K562 (cell line): ENCODE measurements at regions not wholly inside any gene's neighbourhood (a gene's known extent, or its start where the extent isn't known, plus 50 kb on each side); places are given as distances from the start of the nearest gene placed in this dataset.

Experiments
- ARID3A ChIP-seq: IDR thresholded peaks from 2 replicates; pipeline ENCODE4 v1.6.1; 2012; ENCODE audit warnings: low read depth, low read length, improper control_type of control experiment, borderline replicate concordance
- CREB3 ChIP-seq: fragments of 450-650 bp; conservative IDR thresholded peaks from 2 replicates; pipeline ENCODE4 v1.6.1; 2016; ENCODE audit warnings: missing genetic modification characterization, low read depth, mild to moderate bottlenecking, missing compliant biosample characterization, moderate library complexity
- GATAD2A ChIP-seq: fragments of 450-650 bp; IDR thresholded peaks from 2 replicates; pipeline ENCODE4 v1.6.1; 2017
- HBP1 ChIP-seq: fragments of 450-650 bp; formaldehyde crosslinking; IDR thresholded peaks from 2 replicates; pipeline ENCODE4 v1.4.0; 2022; ENCODE audit warnings: missing genetic modification characterization
- KAT7 ChIP-seq: sonication (generic); formaldehyde crosslinking; IDR thresholded peaks from 2 replicates; pipeline ENCODE4 v1.8.0; 2022; ENCODE audit warnings: missing genetic modification reagents, mild to moderate bottlenecking, borderline replicate concordance
- KLF10 ChIP-seq: fragments of 250-450 bp; sonication (Bioruptor Pico); IDR thresholded peaks from 2 replicates; pipeline ENCODE4 v1.6.1; 2021; ENCODE audit warnings: matching md5 sums
- MCM3 ChIP-seq: fragments of 450-650 bp; IDR thresholded peaks from 2 replicates; pipeline ENCODE4 v1.6.1; 2016
- SOX6 ChIP-seq: fragments of 450-650 bp; IDR thresholded peaks from 2 replicates; pipeline ENCODE4 v1.6.1; 2014; ENCODE audit warnings: mild to moderate bottlenecking
- SRSF9 ChIP-seq: fragments of 200-400 bp; formaldehyde crosslinking; IDR thresholded peaks from 2 replicates; pipeline ENCODE4 v1.6.1; 2017; ENCODE audit warnings: low read depth, low read length, borderline replicate concordance
- TFAM ChIP-seq: fragments of 250-450 bp; sonication (Bioruptor Pico); conservative IDR thresholded peaks from 2 replicates; pipeline ENCODE4 v1.5.0; 2021; ENCODE audit warnings: mild to moderate bottlenecking, moderate library complexity
- ZKSCAN3 ChIP-seq: fragments of 250-450 bp; sonication (Bioruptor Pico); IDR thresholded peaks from 2 replicates; pipeline ENCODE4 v1.4.0; 2020
- ZNF644 ChIP-seq: fragments of 200-800 bp; sonication (Bioruptor generic); IDR thresholded peaks from 2 replicates; pipeline ENCODE4 v1.6.1; 2016; ENCODE audit warnings: low read depth, missing genetic modification characterization, missing compliant biosample characterization
- TF ChIP-seq, protein P1 (sequence below): IDR thresholded peaks from 2 replicates; pipeline ENCODE4 v1.6.1; 2016; ENCODE audit warnings: missing genetic modification characterization, missing compliant biosample characterization

DNA sequence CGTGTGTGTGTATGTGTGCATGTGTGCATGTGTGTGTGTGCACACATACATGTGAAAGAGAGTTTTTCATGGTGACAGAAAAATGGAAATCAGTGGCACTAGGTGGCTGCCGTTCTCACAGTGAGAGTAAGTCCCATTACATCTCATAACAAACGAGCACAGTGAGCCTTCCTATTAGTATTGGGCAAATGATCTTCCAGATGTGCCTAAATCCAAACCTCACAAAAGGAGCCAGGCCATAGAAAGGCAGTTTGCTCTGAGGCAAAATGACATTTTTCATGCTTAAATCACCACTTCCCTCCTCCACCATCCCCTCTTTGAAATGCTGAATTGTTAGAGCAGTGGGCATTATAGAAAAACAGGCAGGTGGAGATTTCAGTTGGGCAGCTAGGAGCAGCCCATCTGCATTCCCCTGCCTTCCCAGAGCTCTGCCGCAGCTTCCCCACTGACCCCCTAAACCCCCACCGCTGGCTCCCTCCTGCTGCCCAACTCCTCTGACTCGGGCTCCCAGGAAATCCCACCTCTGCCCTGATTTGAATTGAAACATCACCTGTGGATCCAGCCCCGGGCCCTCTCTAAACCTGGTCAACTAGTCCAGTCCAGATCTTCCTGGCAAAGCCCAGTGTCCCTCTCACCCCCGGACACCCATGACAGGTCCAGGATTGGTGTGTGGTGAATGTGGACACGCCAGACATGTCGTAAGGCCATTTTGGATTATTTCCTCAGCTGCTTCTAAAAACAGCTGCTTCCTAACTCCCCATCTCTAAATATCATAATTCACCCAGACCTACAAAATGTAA is 190.5 kb downstream of the SEC16B start (continued):
- TF ChIP-seq ARID3A = no peak
- TF ChIP-seq KAT7 (CRISPR knock-in tag) = no peak
- no peak for TF ChIP-seq CREB3 (tag)
- TF ChIP-seq HBP1 = no peak
- no peak for TF ChIP-seq SOX6
- TF ChIP-seq KLF10 (CRISPR knock-in tag) = no peak
- TF ChIP-seq MCM3 = no peak
- no peak for TF ChIP-seq TFAM
- TF ChIP-seq ZKSCAN3 (CRISPR knock-in tag) = no peak
- TF ChIP-seq SRSF9 = no peak
- TF ChIP-seq GATAD2A = no peak
- TF ChIP-seq, protein P1, sequence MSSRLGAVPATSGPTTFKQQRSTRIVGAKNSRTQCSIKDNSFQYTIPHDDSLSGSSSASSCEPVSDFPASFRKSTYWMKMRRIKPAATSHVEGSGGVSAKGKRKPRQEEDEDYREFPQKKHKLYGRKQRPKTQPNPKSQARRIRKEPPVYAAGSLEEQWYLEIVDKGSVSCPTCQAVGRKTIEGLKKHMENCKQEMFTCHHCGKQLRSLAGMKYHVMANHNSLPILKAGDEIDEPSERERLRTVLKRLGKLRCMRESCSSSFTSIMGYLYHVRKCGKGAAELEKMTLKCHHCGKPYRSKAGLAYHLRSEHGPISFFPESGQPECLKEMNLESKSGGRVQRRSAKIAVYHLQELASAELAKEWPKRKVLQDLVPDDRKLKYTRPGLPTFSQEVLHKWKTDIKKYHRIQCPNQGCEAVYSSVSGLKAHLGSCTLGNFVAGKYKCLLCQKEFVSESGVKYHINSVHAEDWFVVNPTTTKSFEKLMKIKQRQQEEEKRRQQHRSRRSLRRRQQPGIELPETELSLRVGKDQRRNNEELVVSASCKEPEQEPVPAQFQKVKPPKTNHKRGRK (tag) = no peak
- no peak for TF ChIP-seq ZNF644 (tag)
